SU-DHL-6 (cell line): ENCODE measurements at regions not wholly inside any gene's neighbourhood (a gene's known extent, or its start where the extent isn't known, plus 50 kb on each side); places are given as distances from the start of the nearest gene placed in this dataset.

Experiments
- H2AFZ ChIP-seq: fragments of 200-600 bp; sonication (generic); 2 replicates; pipeline ENCODE4 v1.6.1; 2014; ENCODE audit warnings: low read depth, mild to moderate bottlenecking, moderate library complexity, mixed read lengths, antibody characterized with exemption, low read length; ENCODE audit not compliant: severe bottlenecking
- H3F3A ChIP-seq: fragments of 200-600 bp; shearing (Covaris generic); 2 replicates; pipeline ENCODE4 v1.6.0; 2016; ENCODE audit warnings: antibody characterized with exemption, mild to moderate bottlenecking; ENCODE audit not compliant: insufficient read depth
- H3K27ac ChIP-seq: fragments of 200-600 bp; sonication (generic); 2 replicates; pipeline ENCODE4 v1.5.1; 2016; ENCODE audit warnings: low read depth, mild to moderate bottlenecking, low read length, moderate library complexity, mixed read lengths
- H3K27me3 ChIP-seq: fragments of 200-600 bp; sonication (generic), shearing (Covaris generic); 2 replicates; pipeline ENCODE4 v1.6.0; 2014; ENCODE audit warnings: mild to moderate bottlenecking, low read length
- H3K36me3 ChIP-seq: fragments of 200-600 bp; sonication (generic); 2 replicates; pipeline ENCODE4 v1.6.1; 2014; ENCODE audit warnings: mild to moderate bottlenecking, low read length, mixed read lengths
- H3K4me2 ChIP-seq: fragments of 300-600, 200-600 bp; shearing (Covaris generic), sonication (generic); 2 replicates; pipeline ENCODE4 v1.6.0; 2014; ENCODE audit warnings: low read length, low read depth, mild to moderate bottlenecking; ENCODE audit not compliant: poor library complexity, severe bottlenecking
- H3K4me3 ChIP-seq: fragments of 200-600 bp; sonication (generic); 2 replicates; pipeline ENCODE4 v1.5.1; 2014; ENCODE audit warnings: antibody characterized with exemption, low read length, mild to moderate bottlenecking, mixed read lengths; ENCODE audit not compliant: insufficient read depth, poor library complexity, severe bottlenecking
- H3K79me2 ChIP-seq: fragments of 200-600 bp; sonication (generic); 2 replicates; pipeline ENCODE4 v1.6.1; 2014; ENCODE audit warnings: mild to moderate bottlenecking, low read length, moderate library complexity; ENCODE audit not compliant: insufficient read depth
- H3K9ac ChIP-seq: fragments of 200-600 bp; sonication (generic); 2 replicates; pipeline ENCODE4 v1.7.0; 2014; ENCODE audit warnings: mild to moderate bottlenecking, low read length
- H3K9me2 ChIP-seq: fragments of 200-600 bp; sonication (generic); replicated peaks from 2 replicates; pipeline ENCODE4 v1.6.1; 2014; ENCODE audit warnings: low read length; ENCODE audit not compliant: insufficient read depth
- H3K9me3 ChIP-seq: fragments of 200-600 bp; sonication (generic); 2 replicates; pipeline ENCODE4 v1.6.1; 2014; ENCODE audit warnings: low read length, mixed read lengths; ENCODE audit not compliant: insufficient read depth
- H4K20me1 ChIP-seq: fragments of 200-600 bp; sonication (generic); 2 replicates; pipeline ENCODE4 v1.6.1; 2014; ENCODE audit warnings: low read depth, mild to moderate bottlenecking, antibody characterized with exemption, low read length, moderate library complexity, mixed read lengths
- EZH2phosphoT487 ChIP-seq: fragments of 200-600 bp; sonication (generic), shearing (Covaris generic); conservative IDR thresholded peaks from 2 replicates; pipeline ENCODE4 v1.6.1; 2018; ENCODE audit warnings: mild to moderate bottlenecking, antibody characterized with exemption, low read length, moderate library complexity, mixed read lengths
- TF ChIP-seq, protein P1 (sequence below): fragments of 200-600 bp; sonication (generic); IDR thresholded peaks from one replicate; pipeline ENCODE4 v1.5.1; 2017; ENCODE audit warnings: antibody characterized with exemption, mild to moderate bottlenecking, low read length, moderate library complexity; ENCODE audit not compliant: insufficient read depth, poor library complexity, severe bottlenecking

DNA sequence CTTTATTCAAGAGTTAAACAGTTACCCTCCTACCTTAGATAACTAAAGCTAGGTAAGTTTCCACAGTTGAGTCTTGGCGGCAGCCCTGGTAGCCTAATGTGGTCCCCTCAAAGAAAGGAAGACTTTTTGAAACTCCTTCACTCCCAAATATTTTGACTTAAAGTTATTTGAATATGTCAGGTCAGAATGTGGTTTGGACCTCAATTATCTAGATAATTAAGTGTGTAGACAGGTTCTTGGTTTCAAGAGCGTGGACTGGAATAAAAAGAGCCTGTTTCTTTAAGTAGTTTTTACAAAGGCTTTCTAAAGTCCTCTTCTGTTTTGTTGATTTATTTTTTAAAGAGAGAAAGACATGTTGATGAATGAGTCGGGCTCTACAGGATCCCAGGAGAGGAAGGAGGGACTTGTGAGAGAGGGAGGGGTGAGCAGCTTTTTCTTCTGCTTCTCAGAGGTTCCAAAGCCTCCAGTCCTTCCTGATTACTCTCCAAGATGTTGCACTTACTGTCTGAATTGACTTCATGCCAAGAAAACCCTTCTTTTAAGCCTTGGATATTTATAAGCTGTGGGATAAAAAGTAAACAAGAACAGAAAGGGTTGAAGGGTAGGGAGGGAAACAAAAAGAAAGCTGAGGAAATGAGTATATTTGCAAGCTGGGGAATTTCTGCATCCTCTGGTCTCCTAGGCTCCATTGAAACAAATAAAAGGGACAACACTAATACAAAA is 457.4 kb downstream of the IGSF11 start:
- H3K27ac ChIP-seq, result no peak overlapping the region

DNA sequence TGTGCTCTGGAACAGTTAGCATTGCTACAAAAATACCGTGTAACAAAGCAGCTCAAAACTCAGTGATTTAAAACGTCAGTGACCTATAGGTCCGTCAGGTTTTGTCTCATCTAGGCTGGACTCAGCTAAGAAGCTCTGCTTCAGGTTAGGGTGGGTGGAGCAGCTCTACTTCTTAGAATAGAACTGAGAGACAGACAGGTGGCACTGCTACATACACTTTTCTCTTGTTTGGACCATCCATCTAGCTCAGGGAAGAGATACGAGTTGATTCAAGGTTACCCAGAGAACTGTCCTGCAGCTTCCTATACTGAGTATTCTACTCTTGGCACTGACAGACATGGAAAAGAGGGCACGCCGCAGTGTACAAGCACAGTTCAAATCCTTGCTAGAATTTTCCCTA is 456.1 kb downstream of the IGSF11 start:
- no peak overlapping the region for H3K4me3 ChIP-seq
- H3K9me3 ChIP-seq, result no peaks in the 10 kb centered on the region
- no peaks in the 10 kb centered on the region for H3K79me2 ChIP-seq
- no peaks in the 10 kb centered on the region for H3K27me3 ChIP-seq
- H2AFZ ChIP-seq, result no peak overlapping the region
- TF ChIP-seq, protein P1, sequence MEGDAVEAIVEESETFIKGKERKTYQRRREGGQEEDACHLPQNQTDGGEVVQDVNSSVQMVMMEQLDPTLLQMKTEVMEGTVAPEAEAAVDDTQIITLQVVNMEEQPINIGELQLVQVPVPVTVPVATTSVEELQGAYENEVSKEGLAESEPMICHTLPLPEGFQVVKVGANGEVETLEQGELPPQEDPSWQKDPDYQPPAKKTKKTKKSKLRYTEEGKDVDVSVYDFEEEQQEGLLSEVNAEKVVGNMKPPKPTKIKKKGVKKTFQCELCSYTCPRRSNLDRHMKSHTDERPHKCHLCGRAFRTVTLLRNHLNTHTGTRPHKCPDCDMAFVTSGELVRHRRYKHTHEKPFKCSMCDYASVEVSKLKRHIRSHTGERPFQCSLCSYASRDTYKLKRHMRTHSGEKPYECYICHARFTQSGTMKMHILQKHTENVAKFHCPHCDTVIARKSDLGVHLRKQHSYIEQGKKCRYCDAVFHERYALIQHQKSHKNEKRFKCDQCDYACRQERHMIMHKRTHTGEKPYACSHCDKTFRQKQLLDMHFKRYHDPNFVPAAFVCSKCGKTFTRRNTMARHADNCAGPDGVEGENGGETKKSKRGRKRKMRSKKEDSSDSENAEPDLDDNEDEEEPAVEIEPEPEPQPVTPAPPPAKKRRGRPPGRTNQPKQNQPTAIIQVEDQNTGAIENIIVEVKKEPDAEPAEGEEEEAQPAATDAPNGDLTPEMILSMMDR, result no peak
- no peak for TF ChIP-seq EZH2phosphoT487
- no peaks in the 10 kb centered on the region for H3K9me2 ChIP-seq
- H3K36me3 ChIP-seq, result no peaks in the 10 kb centered on the region
- H3K4me2 ChIP-seq, result no peak overlapping the region
- no peak overlapping the region for H3K27ac ChIP-seq
- no peaks in the 10 kb centered on the region for H4K20me1 ChIP-seq
- H3F3A ChIP-seq, result no peaks in the 10 kb centered on the region
- no peak overlapping the region for H3K9ac ChIP-seq

More for the DNA sequence above, 457.4 kb downstream of the IGSF11 start:
- H3K4me3 ChIP-seq, result no peak overlapping the region
- no peak overlapping the region for H3K4me2 ChIP-seq
- H3K36me3 ChIP-seq, result no peaks in the 10 kb centered on the region
- no peaks in the 10 kb centered on the region for H3K9me3 ChIP-seq
- no peaks in the 10 kb centered on the region for H3K27me3 ChIP-seq
- no peak overlapping the region for H2AFZ ChIP-seq
- H3K79me2 ChIP-seq, result no peaks in the 10 kb centered on the region
- no peaks in the 10 kb centered on the region for H3K9me2 ChIP-seq
- no peaks in the 10 kb centered on the region for H3F3A ChIP-seq
- no peaks in the 10 kb centered on the region for H4K20me1 ChIP-seq
- TF ChIP-seq EZH2phosphoT487, result no peak
- TF ChIP-seq, protein P1, result no peak
- no peak overlapping the region for H3K9ac ChIP-seq

DNA sequence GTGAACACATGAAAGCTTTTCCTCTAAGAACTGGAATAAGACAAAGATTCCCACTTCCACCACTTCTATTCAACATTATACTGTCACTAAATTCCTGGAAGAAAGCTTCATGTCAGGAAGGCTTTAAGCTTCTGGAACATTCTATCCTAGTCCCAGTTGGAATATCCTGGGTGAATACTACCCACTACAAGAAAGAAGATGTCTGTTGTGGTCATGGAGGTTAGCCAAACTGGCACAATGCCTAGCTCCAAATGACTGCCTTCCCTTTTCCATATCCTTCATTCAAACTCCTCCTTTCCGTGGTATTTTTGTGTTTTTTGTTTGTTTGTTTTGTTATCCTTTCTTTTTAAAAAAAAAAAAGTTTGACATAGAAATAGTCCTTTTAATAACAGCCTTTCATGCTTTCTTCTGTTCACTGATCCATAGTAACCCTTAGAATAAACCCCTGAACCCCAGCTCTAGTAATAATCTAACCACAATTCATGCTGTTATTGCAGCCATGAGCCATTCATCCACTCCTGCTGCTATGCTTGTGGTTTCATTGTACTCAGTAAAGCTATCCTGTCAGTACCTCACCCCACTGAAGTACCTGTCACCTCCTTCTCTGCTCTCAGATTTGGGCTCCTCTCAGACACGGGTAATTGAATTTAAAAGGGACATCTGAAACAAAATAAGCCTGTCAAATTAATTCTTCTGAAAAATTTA is 447.5 kb downstream of the IGSF11 start:
- Histone ChIP-seq H3K9ac (no peak overlapping the region), H3F3A (no peaks in the 10 kb centered on the region), H3K27me3 (no peaks in the 10 kb centered on the region), H3K4me3 (no peak overlapping the region), H3K36me3 (no peaks in the 10 kb centered on the region), H3K27ac (no peak overlapping the region), H3K9me2 (no peaks in the 10 kb centered on the region), H3K9me3 (no peaks in the 10 kb centered on the region), H4K20me1 (no peaks in the 10 kb centered on the region), H3K4me2 (no peak overlapping the region), H2AFZ (no peak overlapping the region), H3K79me2 (no peaks in the 10 kb centered on the region)
- TF ChIP-seq, protein P1, result no peak
- TF ChIP-seq EZH2phosphoT487, result no peak
